Gastroesophageal sphincter (tissue), 4 donors: ENCODE measurements at regions not wholly inside any gene's neighbourhood (a gene's known extent, or its start where the extent isn't known, plus 50 kb on each side); places are given as distances from the start of the nearest gene placed in this dataset.

Experiments used
- ATAC-seq: fragments of 150-250 bp; one replicate; pipeline ENCODE4 v1.9.1; 2016; ENCODE audit warnings: mild to moderate bottlenecking, moderate library complexity
- H3K27ac ChIP-seq, 4 donors: fragments of 200-600 bp; sonication (generic) in 3 of 4; 1 replicate in 3 of 4; 2 replicates in 1 of 4; pipeline ENCODE4 v1.5.1; 2016 to 2019
- H3K27me3 ChIP-seq: fragments of 200-600 bp; sonication (generic); one replicate; pipeline ENCODE4 v1.5.1; 2019
- H3K36me3 ChIP-seq, 2 donors: fragments of 200-600 bp; sonication (generic); one replicate each; pipeline ENCODE4 v1.5.1; 2019; ENCODE audit warnings: control low read depth in 1 of 2
- H3K4me1 ChIP-seq, 3 donors: fragments of 200-600 bp; sonication (generic); 1 replicate in 2 of 3; 2 replicates in 1 of 3; pipeline ENCODE4 v1.5.1; 2016 to 2019; ENCODE audit warnings: control low read depth in 2 of 3
- H3K4me3 ChIP-seq, 2 donors: fragments of 200-600 bp; sonication (generic); one replicate each; pipeline ENCODE4 v1.5.1; 2019; ENCODE audit warnings: mild to moderate bottlenecking in 1 of 2, moderate library complexity in 1 of 2
- H3K9me3 ChIP-seq, 3 donors: fragments of 200-600 bp; sonication (generic); one replicate each; pipeline ENCODE4 v1.5.1; 2017 to 2019; ENCODE audit warnings: control low read depth in 2 of 3
- EP300 ChIP-seq: sonication (generic); formaldehyde crosslinking; IDR thresholded peaks from one replicate; pipeline ENCODE4 v1.6.1; 2017; ENCODE audit warnings: antibody characterized with exemption, mild to moderate bottlenecking
- POLR2A ChIP-seq, 2 donors: fragments of 450-650 bp; IDR thresholded peaks; one replicate each; pipeline ENCODE4 v1.6.1; 2017; ENCODE audit warnings: antibody characterized with exemption in 2 of 2, mild to moderate bottlenecking in 2 of 2, moderate library complexity in 1 of 2
- POLR2AphosphoS5 ChIP-seq: sonication (generic); formaldehyde crosslinking; IDR thresholded peaks from one replicate; pipeline ENCODE4 v1.6.1; 2017; ENCODE audit warnings: antibody characterized with exemption
- WGBS, 2 donors: methylation state at CpG; one replicate each; pipeline ENCODE4 v1.1.5; 2018; ENCODE audit warnings: low coverage in 1 of 2; 5-methylcytosine and 5-hydroxymethylcytosine counted together
- TF ChIP-seq, protein P1 (sequence below), 4 experiments: fragments of 200-600 bp in 2 of 4; fragments of 450-650 bp in 2 of 4; sonication (generic) in 1 of 4; IDR thresholded peaks; one replicate each; pipeline ENCODE4 v1.5.1; 2017 to 2019; ENCODE audit warnings: antibody characterized with exemption in 4 of 4, mild to moderate bottlenecking in 2 of 4, moderate library complexity in 2 of 4

DNA sequence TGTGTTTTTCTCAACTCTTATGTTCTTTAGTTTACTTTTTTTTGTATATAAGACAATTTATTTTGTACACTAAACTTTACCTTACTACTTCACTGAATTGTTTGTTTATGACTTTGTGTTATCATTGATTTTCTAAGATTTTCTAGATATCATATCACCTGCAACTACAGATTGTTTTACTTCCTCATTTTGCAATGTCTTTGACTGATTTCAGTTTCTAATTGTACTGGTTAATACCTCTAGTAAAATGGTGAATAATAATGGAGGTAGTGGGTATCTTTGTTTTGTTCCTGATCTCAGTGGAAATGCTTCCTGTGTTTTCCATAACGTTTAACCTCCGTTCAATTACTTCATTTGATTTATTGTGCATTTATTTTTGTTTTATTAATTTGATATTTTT, 490.2 kb downstream of the TLL1 start:
- no peak for ATAC-seq
- Histone ChIP-seq H3K27ac (no peak overlapping the region), H3K4me3 (no peak overlapping the region), H3K4me1 (no peaks in the 10 kb centered on the region), H3K9me3 (peaks cover 0 to 2% (median 0%) of the 10 kb centered on the region in 3 donors), H3K36me3 (no peaks in the 10 kb centered on the region), H3K27me3 (no peaks in the 10 kb centered on the region)
- TF ChIP-seq POLR2AphosphoS5 = no peak
- TF ChIP-seq, protein P1, sequence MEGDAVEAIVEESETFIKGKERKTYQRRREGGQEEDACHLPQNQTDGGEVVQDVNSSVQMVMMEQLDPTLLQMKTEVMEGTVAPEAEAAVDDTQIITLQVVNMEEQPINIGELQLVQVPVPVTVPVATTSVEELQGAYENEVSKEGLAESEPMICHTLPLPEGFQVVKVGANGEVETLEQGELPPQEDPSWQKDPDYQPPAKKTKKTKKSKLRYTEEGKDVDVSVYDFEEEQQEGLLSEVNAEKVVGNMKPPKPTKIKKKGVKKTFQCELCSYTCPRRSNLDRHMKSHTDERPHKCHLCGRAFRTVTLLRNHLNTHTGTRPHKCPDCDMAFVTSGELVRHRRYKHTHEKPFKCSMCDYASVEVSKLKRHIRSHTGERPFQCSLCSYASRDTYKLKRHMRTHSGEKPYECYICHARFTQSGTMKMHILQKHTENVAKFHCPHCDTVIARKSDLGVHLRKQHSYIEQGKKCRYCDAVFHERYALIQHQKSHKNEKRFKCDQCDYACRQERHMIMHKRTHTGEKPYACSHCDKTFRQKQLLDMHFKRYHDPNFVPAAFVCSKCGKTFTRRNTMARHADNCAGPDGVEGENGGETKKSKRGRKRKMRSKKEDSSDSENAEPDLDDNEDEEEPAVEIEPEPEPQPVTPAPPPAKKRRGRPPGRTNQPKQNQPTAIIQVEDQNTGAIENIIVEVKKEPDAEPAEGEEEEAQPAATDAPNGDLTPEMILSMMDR (IDR thresholded peaks at IDR 0.05) = no peak
- WGBS, 2 donors = 54 to 71% methylated on average over 2 of the region's 2 CpGs

DNA sequence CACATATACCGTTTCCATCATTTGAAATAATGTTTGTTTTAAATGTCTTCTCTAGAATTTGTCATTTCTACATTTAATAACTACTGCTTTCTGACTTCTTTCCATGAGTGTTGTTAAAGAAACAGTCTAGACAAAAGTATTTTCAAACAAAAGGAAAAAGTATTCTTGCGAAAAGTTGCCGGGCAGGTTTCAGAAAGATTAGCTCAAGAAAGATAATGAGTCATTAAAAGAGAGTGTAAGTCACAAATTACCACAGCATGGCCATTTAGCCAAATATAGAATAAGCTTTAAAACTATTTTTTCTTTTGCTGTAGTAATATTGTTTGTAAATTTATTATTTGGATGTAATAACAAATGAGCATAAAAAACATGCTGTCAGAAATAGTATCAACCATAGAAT, 493.0 kb downstream of the TLL1 start:
- TF ChIP-seq POLR2A (IDR thresholded peaks at IDR 0.05) (no peak), EP300 (no peak), POLR2AphosphoS5 (no peak)
- TF ChIP-seq, protein P1 (IDR thresholded peaks at IDR 0.05) = no peak
- no peaks in the 10 kb centered on the region for H3K4me1 ChIP-seq
- no peak overlapping the region for H3K27ac ChIP-seq

DNA sequence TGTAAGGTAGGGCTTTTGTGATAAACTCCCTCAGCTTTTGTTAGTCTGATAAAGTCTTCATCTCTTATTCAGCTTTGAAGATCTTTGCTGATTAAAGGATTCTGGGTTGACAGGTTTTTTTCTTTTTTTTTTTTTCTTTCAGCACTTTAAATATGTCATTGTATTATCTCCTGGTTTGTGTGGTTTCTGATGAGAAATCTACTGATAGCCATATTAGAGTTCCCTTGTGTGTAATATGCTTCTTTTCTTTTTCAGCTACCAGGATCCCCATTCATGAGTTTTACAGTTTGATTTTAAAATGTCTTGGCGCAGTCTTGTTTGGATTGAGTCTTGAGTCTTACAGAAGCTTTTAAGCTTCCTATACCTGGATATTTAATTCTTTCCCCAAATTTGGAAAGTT, 504.5 kb downstream of the TLL1 start:
- Histone ChIP-seq H3K27ac (no peak overlapping the region), H3K4me3 (no peak overlapping the region), H3K9me3 (peaks cover 0 to 48% (median 4%) of the 10 kb centered on the region in 3 donors), H3K4me1 (no peaks in the 10 kb centered on the region), H3K36me3 (no peaks in the 10 kb centered on the region), H3K27me3 (no peaks in the 10 kb centered on the region)
- WGBS, 2 donors = 86 to 100% methylated on average over 1 of the region's 1 CpG
- no peak for TF ChIP-seq POLR2A (IDR thresholded peaks at IDR 0.05)
- TF ChIP-seq, protein P1 (IDR thresholded peaks at IDR 0.05) = no peak
- no peak for TF ChIP-seq EP300
- TF ChIP-seq POLR2AphosphoS5 = no peak
- ATAC-seq = no peak

More for the DNA sequence above, 493.0 kb downstream of the TLL1 start:
- Histone ChIP-seq H3K9me3 (peaks cover 0 to 8% (median 0%) of the 10 kb centered on the region in 3 donors), H3K27me3 (no peaks in the 10 kb centered on the region), H3K4me3 (no peak overlapping the region), H3K36me3 (no peaks in the 10 kb centered on the region)
- WGBS, 2 donors = 53 to 67% methylated on average over 3 of the region's 3 CpGs
- ATAC-seq = no peak

DNA sequence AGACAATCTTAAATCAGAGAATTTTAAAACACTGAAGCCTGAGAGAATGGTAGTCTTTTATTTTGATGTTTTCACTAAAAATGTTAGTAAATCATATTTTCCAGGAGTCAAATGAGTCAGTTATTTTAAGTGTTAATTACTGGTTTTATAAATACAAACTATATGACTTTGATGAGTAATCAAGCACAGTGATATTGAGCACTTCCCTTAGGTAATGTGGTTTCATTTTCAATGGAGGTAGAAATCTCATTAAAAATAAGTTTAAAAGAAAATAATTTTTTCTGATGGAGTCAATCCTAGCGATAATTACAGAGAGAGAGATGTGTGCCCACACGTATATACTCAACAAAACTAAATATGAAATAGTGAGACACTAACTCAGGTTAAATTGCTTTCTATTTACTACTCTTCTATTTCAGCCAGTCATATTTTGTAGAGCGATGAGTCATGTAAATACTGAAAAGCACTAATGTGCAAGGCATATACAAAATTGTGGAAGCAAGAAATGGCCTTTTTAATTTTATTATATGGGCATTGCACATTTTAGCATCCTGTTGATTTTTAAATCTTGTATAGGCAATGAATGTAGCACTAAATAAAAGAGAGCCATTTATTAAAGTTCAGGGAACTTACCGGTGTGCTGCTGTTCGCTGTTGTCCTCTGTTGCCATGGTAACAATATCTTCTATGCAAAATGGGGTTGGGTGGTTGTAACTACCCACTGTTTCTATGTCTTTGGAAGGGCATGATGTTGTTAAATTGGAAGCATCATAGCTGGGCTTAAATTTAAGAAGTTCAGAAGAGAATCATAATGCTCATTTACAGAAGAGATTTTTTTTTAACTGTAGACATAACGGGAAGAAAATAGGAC, 513.7 kb downstream of the TLL1 start:
- no peak for ATAC-seq

More for the DNA sequence above, 513.7 kb downstream of the TLL1 start:
- no peak overlapping the region for H3K4me3 ChIP-seq
- no peak for TF ChIP-seq POLR2A (IDR thresholded peaks at IDR 0.05)
- TF ChIP-seq EP300 = no peak
- TF ChIP-seq, protein P1 (IDR thresholded peaks at IDR 0.05) = no peak
- TF ChIP-seq POLR2AphosphoS5 = no peak
- no peaks in the 10 kb centered on the region for H3K36me3 ChIP-seq
- 72 to 74% methylated on average over 6 of the region's 6 CpGs for WGBS, 2 donors
- H3K4me1 ChIP-seq = no peaks in the 10 kb centered on the region
- H3K9me3 ChIP-seq = no peaks in the 10 kb centered on the region
- no peaks in the 10 kb centered on the region for H3K27me3 ChIP-seq
- no peak overlapping the region for H3K27ac ChIP-seq
